MV-4-11 (cell line): ENCODE measurements at regions not wholly inside any gene's neighbourhood (a gene's known extent, or its start where the extent isn't known, plus 50 kb on each side); places are given as distances from the start of the nearest gene placed in this dataset.

Experiments used
- DNase-seq: peaks from one replicate; lab custom pipeline; 2025; lab: John Stamatoyannopoulos, UW

DNA sequence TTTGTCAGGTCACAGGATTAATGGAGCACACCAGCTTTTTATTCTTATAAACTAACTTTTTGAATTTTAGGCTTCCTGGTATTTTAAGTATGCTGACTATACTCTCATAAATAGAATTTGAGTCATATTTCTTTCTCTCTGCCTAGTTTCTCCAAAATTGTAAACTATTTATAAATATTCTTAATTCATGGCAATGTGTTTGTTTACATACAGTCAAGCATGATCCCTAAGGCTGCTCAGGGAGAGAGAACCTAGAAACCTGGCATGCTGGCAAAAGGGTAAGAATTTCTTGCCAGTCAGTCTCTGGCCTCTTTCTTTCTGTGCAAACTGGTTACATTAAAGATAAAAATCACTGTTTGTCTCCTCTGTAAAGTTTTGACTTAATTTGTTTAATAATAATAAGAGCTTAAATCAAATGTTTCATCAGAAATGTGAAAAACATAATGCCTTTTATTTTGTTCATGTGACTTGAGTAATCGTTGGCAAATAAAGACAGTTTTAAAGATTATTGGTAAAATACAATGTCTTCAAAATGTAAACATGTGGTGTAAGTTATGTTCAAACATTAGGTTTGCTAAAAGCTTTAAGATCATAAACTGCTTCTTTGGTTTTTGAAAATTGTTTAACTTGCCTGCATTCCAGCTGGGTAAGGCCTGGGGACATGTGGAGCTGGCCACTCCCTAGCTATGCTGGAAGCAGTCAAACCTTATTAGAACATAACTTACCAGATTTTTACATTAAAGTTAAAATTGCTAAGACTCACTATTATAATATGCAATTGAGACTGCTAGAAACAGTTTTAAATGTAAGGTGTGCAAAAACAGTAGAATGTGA lies 1401.7 kb downstream of the NCAM2 start:
- DNase-seq = no peak

GRCh38 chr21:22409571-22409970 lies 1411.4 kb downstream of the NCAM2 start:
- no peak for DNase-seq

- DNase-seq = no peak
These were observed 1418.3 kb downstream of the NCAM2 start for GRCh38 chr21:22416555-22416954.

GRCh38 chr21:22421416-22422180 lies 1423.4 kb downstream of the NCAM2 start:
- DNase-seq = peak; percentile 74

DNA sequence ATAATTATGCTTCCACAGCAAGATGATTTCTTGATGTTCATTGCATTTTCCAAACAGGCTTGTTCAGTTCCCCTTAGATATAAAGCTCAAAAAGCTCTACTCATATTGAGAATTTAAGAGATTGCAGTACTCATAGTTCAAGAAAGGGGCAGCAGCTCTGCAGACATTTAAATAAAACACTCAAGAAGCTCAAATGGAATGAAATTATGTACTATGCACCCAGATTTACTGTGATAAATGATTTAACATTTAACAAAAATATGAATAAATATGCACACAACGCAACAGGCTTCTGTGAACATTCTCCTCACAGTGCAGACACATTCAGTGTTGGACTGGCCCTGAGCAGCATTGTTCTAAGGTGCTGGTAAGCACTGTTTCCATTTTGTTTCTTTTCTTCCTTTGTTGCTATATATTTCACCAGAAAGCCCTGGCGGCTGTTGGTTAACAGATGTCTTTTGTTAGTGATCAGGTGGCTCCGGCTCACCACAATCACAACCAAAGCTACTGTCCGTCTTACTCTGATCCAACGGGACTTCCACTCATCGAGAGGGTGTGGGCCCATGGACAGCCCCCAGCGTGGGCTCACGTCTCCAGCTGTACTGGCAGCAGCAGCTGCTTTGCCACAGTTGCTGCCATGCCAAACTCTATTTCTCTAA lies 1440.3 kb downstream of the NCAM2 start:
- DNase-seq = peak; percentile 82

GRCh38 chr21:22444990-22445389 lies 1446.8 kb downstream of the NCAM2 start:
- no peak for DNase-seq

GRCh38 chr21:22450507-22450906 lies 1452.3 kb downstream of the NCAM2 start:
- DNase-seq = no peak

- DNase-seq = no peak
These were observed 1458.0 kb downstream of the NCAM2 start for GRCh38 chr21:22456241-22456640.

DNA sequence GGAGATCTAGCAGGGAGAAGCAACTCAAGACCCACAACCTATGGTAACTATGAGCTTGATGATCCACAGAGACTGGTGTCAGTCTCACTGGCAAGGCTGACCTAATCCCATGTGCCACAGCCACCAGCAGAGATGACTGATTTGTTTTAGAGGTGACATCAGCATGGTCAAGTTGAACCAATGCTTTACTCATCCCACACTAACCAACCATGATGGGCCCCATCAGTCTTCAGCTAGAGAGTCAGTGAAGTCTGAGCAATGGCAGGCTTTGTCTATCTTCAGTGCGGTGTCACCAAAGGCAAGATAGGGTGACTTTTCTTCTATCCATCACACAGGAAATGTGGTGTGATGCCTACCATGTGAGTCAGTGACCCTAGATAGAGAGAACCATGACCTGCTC lies 1470.7 kb downstream of the NCAM2 start:
- DNase-seq = no peak

- no peak for DNase-seq
These were observed 1476.2 kb downstream of the NCAM2 start for GRCh38 chr21:22474403-22474802.

- DNase-seq = no peak
These were observed 1478.0 kb downstream of the NCAM2 start for GRCh38 chr21:22476214-22476613.

- DNase-seq = no peak
These were observed 1478.8 kb downstream of the NCAM2 start for GRCh38 chr21:22476726-22477646.

- DNase-seq = no peak
These were observed 1491.8 kb downstream of the NCAM2 start for GRCh38 chr21:22490049-22490448.

GRCh38 chr21:22516230-22516629 lies 1518.0 kb downstream of the NCAM2 start:
- DNase-seq = peak; percentile 98

GRCh38 chr21:22535630-22536029 lies 1537.4 kb downstream of the NCAM2 start:
- DNase-seq = no peak

DNA sequence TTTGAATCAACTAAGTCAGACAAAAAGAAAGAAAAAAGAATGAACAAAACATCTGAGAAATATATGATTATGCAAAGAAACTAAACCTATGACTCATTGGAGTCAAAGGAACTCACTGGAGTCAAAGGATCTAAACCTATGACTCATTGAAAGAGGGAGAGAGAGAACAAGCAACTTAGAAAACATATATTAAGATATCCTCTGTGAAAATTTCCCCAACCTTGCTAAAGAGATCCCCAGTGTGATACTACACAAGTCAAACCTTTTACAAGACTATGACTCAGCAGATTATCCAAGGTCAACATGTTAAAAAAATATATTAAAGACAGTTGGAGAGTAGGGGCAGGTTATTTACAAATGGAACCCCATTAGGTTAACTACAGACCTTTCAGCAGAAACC lies 1538.3 kb downstream of the NCAM2 start:
- peak; percentile 89 for DNase-seq

GRCh38 chr21:22544747-22545146 lies 1546.5 kb downstream of the NCAM2 start:
- no peak for DNase-seq

DNA sequence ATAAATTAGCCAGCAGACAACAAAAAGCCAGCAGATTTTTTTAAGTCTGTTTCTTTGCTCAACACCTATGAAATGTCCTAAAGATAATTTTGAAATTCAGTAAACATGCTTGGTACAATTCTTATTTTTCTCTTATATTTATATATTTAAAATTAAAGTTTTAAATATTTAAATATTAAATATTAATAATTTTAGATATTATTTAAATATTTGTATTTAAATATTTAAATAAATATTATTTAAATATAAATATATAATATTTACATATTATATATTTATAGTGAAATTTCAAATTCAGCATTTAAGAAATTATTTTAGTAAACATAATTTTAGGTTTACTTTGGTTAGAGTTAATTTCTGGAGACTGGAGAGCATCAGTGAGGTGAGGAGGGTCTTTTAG lies 1554.2 kb downstream of the NCAM2 start:
- no peak for DNase-seq

- DNase-seq = no peak
These were observed 1556.6 kb downstream of the NCAM2 start for GRCh38 chr21:22554690-22555316.

- DNase-seq = no peak
These were observed 1558.6 kb downstream of the NCAM2 start for GRCh38 chr21:22556829-22557228.

DNA sequence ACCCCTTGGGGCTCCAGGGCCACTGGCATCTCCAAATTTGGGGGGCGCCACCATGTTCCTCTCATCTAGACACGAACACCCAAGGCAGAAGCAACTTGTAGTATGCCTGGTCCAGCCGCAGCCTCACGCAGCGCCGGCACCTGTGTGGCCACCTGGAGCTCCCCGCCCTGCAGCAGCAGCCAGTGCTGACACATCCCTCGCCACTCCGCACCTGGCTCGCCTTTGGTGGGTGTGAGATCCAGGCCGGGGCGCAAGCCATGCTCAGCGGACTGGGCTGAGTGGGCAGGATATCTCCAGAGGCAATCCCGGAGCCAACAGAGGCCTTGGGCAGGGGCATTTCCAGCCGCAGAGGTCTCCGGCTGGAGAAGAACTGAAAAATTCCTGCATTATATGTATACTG lies 1563.7 kb downstream of the NCAM2 start:
- DNase-seq = no peak
